PFSK-1 (cell line): ENCODE measurements at regions not wholly inside any gene's neighbourhood (a gene's known extent, or its start where the extent isn't known, plus 50 kb on each side); places are given as distances from the start of the nearest gene placed in this dataset.

Experiments used
- FOXP2 ChIP-seq: optimal IDR thresholded peaks from 2 replicates; pipeline ENCODE3; 2011; ENCODE audit warnings: borderline replicate concordance, control low read depth, inconsistent platforms; ENCODE audit not compliant: insufficient read depth; ENCODE audit errors: extremely low read length, extremely low read depth
- POLR2AphosphoS5 ChIP-seq: IDR thresholded peaks from 2 replicates; pipeline ENCODE4 v1.6.1; 2012; ENCODE audit warnings: low read depth, mild to moderate bottlenecking, control low read depth, low read length, moderate library complexity
- SIN3A ChIP-seq: IDR thresholded peaks from 2 replicates; pipeline ENCODE4 v1.6.1; 2012; ENCODE audit warnings: mild to moderate bottlenecking, low read length, moderate library complexity, borderline replicate concordance; ENCODE audit not compliant: insufficient read depth
- TAF1 ChIP-seq: IDR thresholded peaks from 2 replicates; pipeline ENCODE4 v1.6.1; 2012; ENCODE audit warnings: low read length, control low read depth, borderline replicate concordance; ENCODE audit not compliant: insufficient read depth
- TF ChIP-seq, protein P1 (sequence below), 2 experiments: IDR thresholded peaks; 2 replicates each; pipeline versions ENCODE4 v1.6.1 to v1.8.0; 2011 to 2012; ENCODE audit warnings: low read depth in 2 of 2, low read length in 2 of 2, control low read depth in 1 of 2, inconsistent platforms in 1 of 2, mild to moderate bottlenecking in 1 of 2, moderate library complexity in 1 of 2; ENCODE audit not compliant: insufficient read depth in 1 of 2

DNA sequence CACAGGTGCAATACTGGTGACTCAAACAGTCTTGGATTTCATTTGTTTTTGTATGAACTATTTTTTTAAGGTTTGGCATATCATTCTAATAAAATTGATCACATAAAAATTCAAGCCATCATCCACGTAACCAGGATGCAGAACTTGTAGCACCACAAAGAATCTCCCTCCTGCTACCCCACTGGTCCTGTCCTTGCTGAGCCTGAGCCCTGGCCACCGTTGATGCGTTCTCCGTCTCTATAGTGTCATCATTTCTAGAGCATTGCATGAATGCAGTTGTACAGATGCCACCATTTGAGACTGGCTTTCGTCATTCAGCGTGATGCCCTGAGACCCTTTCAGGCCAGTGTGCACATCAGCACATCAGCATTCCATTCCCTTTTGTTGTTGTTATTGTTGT is 273.5 kb downstream of the TCERG1L start:
- no peak for TF ChIP-seq SIN3A
- no peak for TF ChIP-seq POLR2AphosphoS5

GRCh38 chr10:131041031-131041430 is 270.5 kb downstream of the TCERG1L start:
- TF ChIP-seq POLR2AphosphoS5 (no peak), FOXP2 (no peak), TAF1 (no peak), SIN3A (no peak)
- TF ChIP-seq, protein P1, sequence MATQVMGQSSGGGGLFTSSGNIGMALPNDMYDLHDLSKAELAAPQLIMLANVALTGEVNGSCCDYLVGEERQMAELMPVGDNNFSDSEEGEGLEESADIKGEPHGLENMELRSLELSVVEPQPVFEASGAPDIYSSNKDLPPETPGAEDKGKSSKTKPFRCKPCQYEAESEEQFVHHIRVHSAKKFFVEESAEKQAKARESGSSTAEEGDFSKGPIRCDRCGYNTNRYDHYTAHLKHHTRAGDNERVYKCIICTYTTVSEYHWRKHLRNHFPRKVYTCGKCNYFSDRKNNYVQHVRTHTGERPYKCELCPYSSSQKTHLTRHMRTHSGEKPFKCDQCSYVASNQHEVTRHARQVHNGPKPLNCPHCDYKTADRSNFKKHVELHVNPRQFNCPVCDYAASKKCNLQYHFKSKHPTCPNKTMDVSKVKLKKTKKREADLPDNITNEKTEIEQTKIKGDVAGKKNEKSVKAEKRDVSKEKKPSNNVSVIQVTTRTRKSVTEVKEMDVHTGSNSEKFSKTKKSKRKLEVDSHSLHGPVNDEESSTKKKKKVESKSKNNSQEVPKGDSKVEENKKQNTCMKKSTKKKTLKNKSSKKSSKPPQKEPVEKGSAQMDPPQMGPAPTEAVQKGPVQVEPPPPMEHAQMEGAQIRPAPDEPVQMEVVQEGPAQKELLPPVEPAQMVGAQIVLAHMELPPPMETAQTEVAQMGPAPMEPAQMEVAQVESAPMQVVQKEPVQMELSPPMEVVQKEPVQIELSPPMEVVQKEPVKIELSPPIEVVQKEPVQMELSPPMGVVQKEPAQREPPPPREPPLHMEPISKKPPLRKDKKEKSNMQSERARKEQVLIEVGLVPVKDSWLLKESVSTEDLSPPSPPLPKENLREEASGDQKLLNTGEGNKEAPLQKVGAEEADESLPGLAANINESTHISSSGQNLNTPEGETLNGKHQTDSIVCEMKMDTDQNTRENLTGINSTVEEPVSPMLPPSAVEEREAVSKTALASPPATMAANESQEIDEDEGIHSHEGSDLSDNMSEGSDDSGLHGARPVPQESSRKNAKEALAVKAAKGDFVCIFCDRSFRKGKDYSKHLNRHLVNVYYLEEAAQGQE (IDR thresholded peaks at IDR 0.05; ENCODE audit: insufficient read depth in 1 of 2, low read depth in 2 of 2, low read length in 2 of 2): no peak

GRCh38 chr10:131041441-131041840 is 270.1 kb downstream of the TCERG1L start:
- no peak for TF ChIP-seq TAF1
- TF ChIP-seq, protein P1 (IDR thresholded peaks at IDR 0.05; ENCODE audit: insufficient read depth in 1 of 2, low read depth in 2 of 2, low read length in 2 of 2): no peak
